ENCODE measurements at regions not wholly inside any gene's neighbourhood (a gene's known extent, or its start where the extent isn't known, plus 50 kb on each side); places are given as distances from the start of the nearest gene placed in this dataset.

DNA sequence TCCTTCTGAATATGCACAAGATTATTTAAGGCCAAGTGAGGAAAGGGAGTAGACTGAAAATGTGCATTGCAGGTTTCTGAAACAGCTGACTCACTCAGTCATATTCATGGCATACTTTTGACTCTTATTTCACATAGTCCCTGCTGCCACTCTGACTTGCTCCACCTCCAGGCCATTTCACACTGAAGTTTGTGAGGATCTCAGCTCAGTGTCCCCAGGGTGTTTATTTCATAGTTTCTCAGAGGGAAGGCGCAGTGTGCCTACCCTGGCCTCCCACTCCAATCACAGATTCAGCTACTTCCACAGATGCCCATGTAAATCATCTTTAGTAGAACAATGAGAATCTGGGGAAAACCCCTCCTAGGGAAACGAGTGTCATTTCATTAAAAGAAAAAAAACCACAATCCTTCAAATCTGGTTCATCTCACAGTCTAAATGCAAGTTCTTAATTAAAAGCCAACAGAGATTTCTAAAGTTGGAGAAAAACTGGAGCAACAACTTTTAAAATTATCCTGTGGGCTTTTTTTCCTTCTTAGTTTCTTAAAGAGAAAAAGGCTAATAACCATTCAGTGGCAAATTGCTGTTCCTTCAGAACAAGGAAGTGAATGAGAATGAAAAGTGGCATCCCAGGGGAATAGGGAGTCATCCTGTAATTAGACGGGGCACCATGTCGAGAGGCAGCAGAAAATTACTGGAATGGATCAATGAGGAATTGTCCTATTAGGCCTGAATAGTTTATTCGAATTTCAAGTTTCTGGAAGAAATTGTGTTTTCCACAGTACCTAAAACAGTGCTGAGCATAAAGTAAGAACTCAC, 133.6 kb downstream of the TFAP2B start:
- WGBS, 5 donors: 76 to 79% (median 77%) methylated on average over 5 of the region's 5 CpGs
- H3K4me1 ChIP-seq: no peaks in the 10 kb centered on the region
- H3K36me3 ChIP-seq: no peaks in the 10 kb centered on the region
- no peaks in the 10 kb centered on the region for H3K27me3 ChIP-seq
- TF ChIP-seq POLR2AphosphoS5 (IDR thresholded peaks at IDR 0.05): no peak
- TF ChIP-seq POLR2A (IDR thresholded peaks at IDR 0.05): no peak
- no peak for TF ChIP-seq EP300 (IDR thresholded peaks at IDR 0.05)
- TF ChIP-seq CTCF (IDR thresholded peaks at IDR 0.05): no peak
- no peaks in the 10 kb centered on the region for H3K9me3 ChIP-seq
- H3K27ac ChIP-seq: no peak overlapping the region
- intact Hi-C loops (cut with DNase I; ENCODE audit: low total_unique reads): no loop called here
- DNase-seq: no peak
- no peak overlapping the region for H3K4me3 ChIP-seq

GRCh38 chr6:50956014-50956413, 137.3 kb downstream of the TFAP2B start:
- Histone ChIP-seq H3K4me1 (no peaks in the 10 kb centered on the region), H3K27me3 (no peaks in the 10 kb centered on the region), H3K27ac (no peak overlapping the region), H3K9me3 (no peaks in the 10 kb centered on the region), H3K36me3 (no peaks in the 10 kb centered on the region), H3K4me3 (no peak overlapping the region)
- TF ChIP-seq CTCF (IDR thresholded peaks at IDR 0.05) (no peak), POLR2AphosphoS5 (IDR thresholded peaks at IDR 0.05) (no peak), POLR2A (IDR thresholded peaks at IDR 0.05) (no peak), EP300 (IDR thresholded peaks at IDR 0.05) (no peak)
- DNase-seq: no peak
- intact Hi-C loops (cut with DNase I; ENCODE audit: low total_unique reads): no loop called here
- 84 to 88% (median 87%) methylated on average over 6 of the region's 6 CpGs for WGBS, 5 donors

DNA sequence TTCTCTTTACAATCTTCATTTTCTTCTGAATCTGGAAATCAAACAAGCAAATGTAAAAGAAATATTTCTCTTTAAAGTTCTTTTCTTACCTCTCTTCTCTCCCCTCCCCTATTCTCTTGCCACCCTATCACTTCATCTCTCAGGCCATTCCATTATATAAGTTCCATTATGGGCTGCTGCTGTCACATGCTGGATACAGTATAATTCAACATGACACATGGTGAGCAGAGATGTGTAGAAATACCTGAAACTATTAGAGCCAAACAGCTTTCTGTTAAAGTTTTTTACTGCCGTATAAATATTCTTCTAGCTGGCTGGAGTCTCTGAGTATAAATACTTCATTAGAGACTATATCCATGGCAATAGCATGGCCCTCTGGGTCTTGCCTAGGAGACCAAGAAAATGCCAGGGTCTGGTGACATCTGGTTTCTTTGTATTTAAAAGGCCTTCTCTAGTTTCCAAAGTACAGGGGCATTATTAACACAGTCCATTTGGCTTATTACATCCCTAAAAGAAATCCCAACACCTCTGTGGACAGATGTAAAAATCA, 139.6 kb downstream of the TFAP2B start:
- no peak for TF ChIP-seq POLR2AphosphoS5 (IDR thresholded peaks at IDR 0.05)
- TF ChIP-seq EP300 (IDR thresholded peaks at IDR 0.05): no peak
- no peak for TF ChIP-seq POLR2A (IDR thresholded peaks at IDR 0.05)
- no peak for TF ChIP-seq CTCF (IDR thresholded peaks at IDR 0.05)
- intact Hi-C loops (cut with DNase I; ENCODE audit: low total_unique reads): no loop called here
- WGBS, 5 donors: 88 to 100% (median 95%) methylated on average over 1 of the region's 1 CpG
- no peak overlapping the region for H3K27ac ChIP-seq
- no peaks in the 10 kb centered on the region for H3K36me3 ChIP-seq
- no peaks in the 10 kb centered on the region for H3K9me3 ChIP-seq
- no peaks in the 10 kb centered on the region for H3K27me3 ChIP-seq
- no peak for DNase-seq
- H3K4me1 ChIP-seq: no peaks in the 10 kb centered on the region
- no peak overlapping the region for H3K4me3 ChIP-seq

DNA sequence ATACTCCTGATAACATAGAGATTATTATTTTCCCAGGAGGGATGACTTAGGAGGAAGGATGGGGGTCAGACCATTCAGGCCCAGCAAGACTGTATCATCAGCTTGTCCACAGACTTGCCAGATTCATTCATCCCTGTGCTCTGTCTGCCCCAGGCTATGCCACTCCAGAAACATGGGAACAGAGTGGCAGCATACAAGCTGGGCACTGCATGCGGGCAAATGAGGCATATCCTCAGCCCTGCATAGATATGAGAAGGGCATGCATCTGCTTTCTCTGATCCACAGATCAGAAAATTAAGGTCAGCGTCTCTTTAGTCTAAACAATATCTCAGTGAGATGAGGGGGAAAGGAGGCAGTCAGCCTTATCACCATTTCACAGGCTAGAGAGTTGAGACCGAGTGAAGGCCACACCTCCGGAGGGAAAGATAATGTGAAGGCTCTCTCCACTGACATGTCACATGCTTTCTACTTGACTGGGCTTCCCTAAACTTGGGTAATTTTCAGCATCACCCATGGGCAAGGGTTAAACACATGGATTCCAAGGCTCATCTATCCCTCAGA, 140.5 kb downstream of the TFAP2B start:
- H3K4me1 ChIP-seq: no peaks in the 10 kb centered on the region
- no peaks in the 10 kb centered on the region for H3K27me3 ChIP-seq
- TF ChIP-seq EP300 (IDR thresholded peaks at IDR 0.05) (no peak), POLR2A (IDR thresholded peaks at IDR 0.05) (no peak), CTCF (IDR thresholded peaks at IDR 0.05) (no peak), POLR2AphosphoS5 (IDR thresholded peaks at IDR 0.05) (no peak)
- no peaks in the 10 kb centered on the region for H3K36me3 ChIP-seq
- H3K4me3 ChIP-seq: no peak overlapping the region
- DNase-seq: no peak
- WGBS, 5 donors: 79 to 89% (median 85%) methylated on average over 4 of the region's 4 CpGs
- no peaks in the 10 kb centered on the region for H3K9me3 ChIP-seq
- no peak overlapping the region for H3K27ac ChIP-seq
- intact Hi-C loops (cut with DNase I; ENCODE audit: low total_unique reads): no loop called here

Measured in stomach (tissue), 8 donors.